GM19035 (cell line): ENCODE measurements at regions not wholly inside any gene's neighbourhood (a gene's known extent, or its start where the extent isn't known, plus 50 kb on each side); places are given as distances from the start of the nearest gene placed in this dataset.
"Not testable (repeated sequence)": the region's sequence is repeated elsewhere in the genome, so short reads cannot be mapped to it uniquely, and the experiment has no call there.

Experiments used
- ATAC-seq: cut with Tn5 transposase; IDR thresholded peaks from one replicate; pipeline ENCODE4 v1.9.1; 2021; ENCODE audit not compliant: unreplicated experiment

GRCh38 chr6:105853979-105854378 lies 232.2 kb upstream of the PRDM1 start:
- ATAC-seq: not testable (repeated sequence)

- no peak for ATAC-seq
These were observed 234.5 kb upstream of the PRDM1 start for GRCh38 chr6:105851606-105852005.

- no peak for ATAC-seq
These were observed 235.0 kb upstream of the PRDM1 start for GRCh38 chr6:105851113-105851580.

GRCh38 chr6:105850261-105851112 lies 235.6 kb upstream of the PRDM1 start:
- no peak for ATAC-seq

GRCh38 chr6:105849746-105850145 lies 236.4 kb upstream of the PRDM1 start:
- no peak for ATAC-seq

- no peak for ATAC-seq
These were observed 238.7 kb upstream of the PRDM1 start for GRCh38 chr6:105847433-105847832.

GRCh38 chr6:105844275-105844883 lies 241.8 kb upstream of the PRDM1 start:
- no peak for ATAC-seq

- ATAC-seq: no peak
These were observed 246.9 kb upstream of the PRDM1 start for GRCh38 chr6:105839266-105839665.

- no peak for ATAC-seq
These were observed 248.0 kb upstream of the PRDM1 start for GRCh38 chr6:105838171-105838570.

- ATAC-seq: no peak
These were observed 249.2 kb upstream of the PRDM1 start for GRCh38 chr6:105836889-105837288.

GRCh38 chr6:105836379-105836778 lies 249.8 kb upstream of the PRDM1 start:
- ATAC-seq: no peak

- no peak for ATAC-seq
These were observed 250.8 kb upstream of the PRDM1 start for GRCh38 chr6:105835373-105835772.

- no peak for ATAC-seq
These were observed 251.9 kb upstream of the PRDM1 start for GRCh38 chr6:105833959-105834947.

GRCh38 chr6:105832313-105832761 lies 253.8 kb upstream of the PRDM1 start:
- ATAC-seq: no peak

GRCh38 chr6:105831311-105832097 lies 254.6 kb upstream of the PRDM1 start:
- ATAC-seq: no peak

- ATAC-seq: no peak
These were observed 260.9 kb upstream of the PRDM1 start for GRCh38 chr6:105825210-105825609.

GRCh38 chr6:105824732-105825131 lies 261.4 kb upstream of the PRDM1 start:
- peak; percentile 58 for ATAC-seq

GRCh38 chr6:105821777-105822176 lies 264.4 kb upstream of the PRDM1 start:
- ATAC-seq: no peak

GRCh38 chr6:105821027-105821426 lies 265.1 kb upstream of the PRDM1 start:
- no peak for ATAC-seq

- no peak for ATAC-seq
These were observed 266.4 kb upstream of the PRDM1 start for GRCh38 chr6:105819745-105820144.
